ENCODE measurements at regions not wholly inside any gene's neighbourhood (a gene's known extent, or its start where the extent isn't known, plus 50 kb on each side); places are given as distances from the start of the nearest gene placed in this dataset.
"Not testable (repeated sequence)": the region's sequence is repeated elsewhere in the genome, so short reads cannot be mapped to it uniquely, and the experiment has no call there.

DNA sequence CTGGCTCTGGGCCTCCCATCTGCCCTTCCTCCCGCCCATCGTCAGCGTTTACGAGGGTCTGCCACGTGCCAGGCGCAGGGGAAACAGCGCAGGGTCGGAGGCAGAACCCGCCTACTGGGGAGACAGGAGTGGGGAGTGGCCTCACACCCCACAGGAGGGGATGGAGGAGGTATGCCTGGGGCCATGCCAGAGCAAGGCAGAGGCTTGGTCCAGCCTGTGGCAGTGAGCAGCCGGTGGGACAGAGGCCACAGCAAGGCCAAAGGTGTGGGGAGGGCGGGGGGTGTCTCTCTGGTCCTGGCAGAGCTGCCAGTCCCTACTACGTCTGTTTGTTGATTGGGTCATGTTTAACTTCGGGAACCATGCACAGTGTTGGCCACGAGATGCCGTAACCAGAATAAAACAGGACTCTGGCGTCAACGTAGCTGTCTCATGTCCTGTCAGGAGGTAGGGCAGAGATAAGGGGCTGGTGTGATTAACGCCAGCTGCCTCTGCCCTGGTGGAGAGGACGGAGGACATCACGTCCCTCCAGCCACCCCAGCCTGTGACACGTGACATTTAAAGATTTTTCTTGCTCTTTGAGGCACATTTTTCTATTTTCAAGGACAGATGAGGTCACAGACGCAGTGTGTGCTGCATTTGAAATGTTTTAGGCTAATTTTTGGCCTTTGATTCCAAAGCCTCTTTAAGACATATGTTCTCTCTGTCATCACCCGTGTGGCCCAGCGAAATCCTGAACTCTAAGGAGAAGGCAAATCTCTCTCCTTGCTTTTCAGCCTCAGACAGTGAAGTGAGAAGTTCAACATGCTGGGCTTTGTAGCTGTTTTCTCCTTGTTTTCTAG is 193.3 kb downstream of the LAT start:
- DNase-seq: not testable (repeated sequence)

GRCh38 chr16:29177203-29177887 is 192.5 kb downstream of the LAT start:
- DNase-seq: not testable (repeated sequence)

DNA sequence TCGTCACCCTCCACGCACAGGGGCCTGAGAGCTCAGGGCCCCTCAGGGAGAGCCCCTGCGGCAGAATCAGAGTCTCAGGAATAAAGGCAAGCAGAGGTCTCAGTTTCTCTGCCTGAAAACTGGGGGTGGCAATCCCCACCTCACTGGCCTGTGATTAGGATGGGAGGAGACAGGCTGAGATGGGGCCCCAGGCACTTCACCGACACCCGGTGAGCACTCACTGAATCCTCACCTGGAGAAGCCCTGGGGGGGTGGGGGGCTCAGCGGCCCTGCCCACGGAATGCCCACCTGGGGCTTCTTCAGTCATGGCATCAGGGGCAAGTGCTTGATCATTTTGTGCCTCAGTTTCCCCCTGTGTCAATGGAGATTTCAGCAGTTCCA is 192.0 kb downstream of the LAT start:
- not testable (repeated sequence) for DNase-seq

- DNase-seq: not testable (repeated sequence)
Observed at GRCh38 chr16:29176154-29176470, 191.3 kb downstream of the LAT start.

DNA sequence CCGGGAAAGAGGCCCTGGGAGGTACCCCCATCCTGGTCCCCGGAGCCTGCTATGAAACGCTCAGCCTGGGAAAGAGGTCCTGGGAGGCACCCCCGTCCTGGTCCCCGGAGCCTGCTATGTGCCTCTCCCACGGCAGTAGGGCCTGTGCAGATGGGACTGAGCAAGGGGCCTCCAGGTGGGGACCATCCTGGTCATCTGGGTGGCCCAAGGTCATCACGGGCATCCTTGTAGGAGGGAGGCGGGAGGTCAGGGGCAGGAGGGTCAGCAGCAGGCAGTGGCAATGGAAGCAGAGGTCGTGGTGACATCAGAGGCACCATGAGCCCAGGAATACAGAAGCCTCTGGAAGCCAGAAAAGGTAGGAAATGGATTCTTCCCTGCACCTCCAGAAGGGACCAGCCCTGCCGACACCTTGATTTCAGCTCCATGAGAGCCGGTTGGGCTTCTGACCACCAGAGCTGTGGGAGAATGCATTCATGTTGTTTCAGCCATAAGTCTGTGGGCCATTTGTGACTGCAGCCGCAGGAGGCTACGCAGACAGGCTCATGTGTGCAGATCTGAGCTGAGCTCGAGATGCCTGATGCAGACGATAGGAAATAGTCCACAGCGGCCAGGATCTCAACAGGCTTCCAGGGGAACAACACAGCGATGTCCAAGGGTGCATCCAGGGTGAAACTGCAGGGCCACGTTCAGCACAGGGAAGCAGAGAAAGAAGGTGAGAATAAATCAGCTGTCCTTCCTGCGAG is 190.7 kb downstream of the LAT start:
- DNase-seq: not testable (repeated sequence)

- not testable (repeated sequence) for DNase-seq
Observed at GRCh38 chr16:29173371-29174305, 188.8 kb downstream of the LAT start.

- not testable (repeated sequence) for DNase-seq
Observed at GRCh38 chr16:29172098-29172724, 187.4 kb downstream of the LAT start.

- not testable (repeated sequence) for DNase-seq
Observed at GRCh38 chr16:29171296-29171695, 186.4 kb downstream of the LAT start.

DNA sequence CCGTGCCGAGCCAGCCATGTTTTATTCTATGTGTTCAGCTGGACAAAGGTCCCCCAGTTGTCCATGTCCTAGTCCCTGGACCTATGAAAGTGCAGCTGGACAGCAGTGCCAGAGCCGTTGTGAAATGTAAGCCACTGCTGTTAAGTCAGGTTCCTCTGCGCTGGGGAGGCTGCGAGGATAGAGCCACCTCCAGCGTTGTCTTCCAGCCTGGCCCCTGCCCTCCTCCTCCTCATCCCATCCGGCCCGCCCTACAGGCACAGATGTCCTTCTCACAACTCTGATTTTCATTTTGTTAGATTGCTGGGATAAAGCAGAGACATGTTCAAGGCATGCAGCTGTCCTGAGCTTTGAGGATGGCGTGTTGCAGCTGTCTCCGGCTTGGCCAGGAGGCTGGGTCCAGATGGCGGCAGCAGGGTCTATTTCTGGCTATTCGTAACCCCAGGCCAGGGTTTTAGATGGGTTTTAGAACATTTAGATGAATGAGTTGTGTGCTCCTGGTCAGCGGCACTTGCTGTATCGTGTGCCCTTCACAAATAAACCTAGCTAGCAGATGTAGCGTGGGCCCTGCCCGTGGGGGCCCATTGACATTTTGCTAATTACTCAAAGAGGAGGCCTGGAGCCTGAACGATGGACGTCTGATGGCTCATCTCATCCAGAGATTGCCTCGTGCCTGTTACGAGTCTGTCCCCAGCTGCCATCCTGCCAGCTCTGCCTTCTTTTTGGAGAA is 185.7 kb downstream of the LAT start:
- DNase-seq: not testable (repeated sequence)

DNA sequence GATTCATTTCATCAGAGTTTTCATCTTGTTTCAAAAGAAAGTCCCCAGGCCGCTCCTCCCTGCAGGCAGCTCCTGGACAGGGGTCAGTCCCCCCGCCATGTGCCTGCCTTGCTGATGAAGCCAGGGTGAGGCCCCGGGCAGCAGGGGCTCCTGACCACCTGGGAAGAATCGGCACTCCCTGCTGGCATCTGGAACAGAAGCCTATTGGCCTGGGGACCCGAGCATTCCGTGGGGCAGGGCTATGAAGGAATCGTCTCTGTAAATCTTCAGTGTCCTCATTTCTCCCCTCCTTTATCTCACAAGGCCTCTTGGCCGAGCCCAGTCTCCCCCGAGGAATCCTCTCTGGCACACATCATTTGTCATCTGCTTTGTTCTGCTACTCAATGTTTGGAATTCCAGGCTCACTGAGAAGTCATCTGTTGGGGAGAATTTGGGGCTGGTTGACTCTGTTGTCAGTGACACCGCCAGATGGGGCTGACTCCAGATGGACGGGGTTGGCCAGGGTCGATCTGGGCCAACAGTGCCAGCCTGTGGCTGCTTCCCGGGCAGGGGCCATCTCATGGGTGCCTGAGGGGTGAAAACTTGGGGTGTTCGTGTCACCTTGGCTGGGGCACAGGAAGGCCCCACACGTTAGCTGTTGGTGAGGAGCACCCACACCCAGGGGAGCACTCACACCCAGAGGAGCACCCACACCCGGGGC is 184.6 kb downstream of the LAT start:
- not testable (repeated sequence) for DNase-seq

DNA sequence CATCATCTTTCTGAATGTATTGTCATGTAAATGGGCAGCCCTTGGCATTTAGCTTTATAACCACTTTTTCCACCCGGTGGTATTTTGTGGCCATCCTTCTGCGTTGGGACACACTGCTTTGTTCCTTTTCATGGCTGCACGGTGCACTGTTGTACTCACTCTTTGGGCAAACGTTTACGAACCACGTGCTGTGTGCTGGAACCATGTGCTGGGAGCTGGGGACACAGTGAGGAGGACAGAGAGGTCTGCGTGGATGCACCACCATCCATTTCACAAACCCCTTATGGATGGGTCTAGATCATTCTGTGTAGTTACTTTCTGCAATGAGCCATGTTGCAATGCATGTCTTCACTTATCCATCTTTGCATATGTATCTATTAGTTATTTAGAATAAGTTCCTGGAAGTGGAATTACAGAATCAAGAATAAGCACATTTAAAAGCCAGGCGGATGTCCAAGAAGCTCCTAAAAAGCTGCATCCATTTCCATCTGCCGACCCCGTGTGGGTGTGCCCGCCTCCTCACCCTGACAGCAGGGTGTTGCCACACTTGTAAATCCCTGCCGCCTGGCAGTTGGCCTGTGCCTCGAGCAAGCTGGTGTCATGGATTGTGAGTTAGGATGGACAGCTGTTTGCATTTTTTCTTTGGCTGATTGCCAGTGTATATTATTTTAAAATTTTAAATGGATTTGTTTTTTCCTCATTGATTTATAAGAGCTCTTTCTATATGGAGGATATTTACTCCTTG is 183.8 kb downstream of the LAT start:
- DNase-seq: not testable (repeated sequence)

DNA sequence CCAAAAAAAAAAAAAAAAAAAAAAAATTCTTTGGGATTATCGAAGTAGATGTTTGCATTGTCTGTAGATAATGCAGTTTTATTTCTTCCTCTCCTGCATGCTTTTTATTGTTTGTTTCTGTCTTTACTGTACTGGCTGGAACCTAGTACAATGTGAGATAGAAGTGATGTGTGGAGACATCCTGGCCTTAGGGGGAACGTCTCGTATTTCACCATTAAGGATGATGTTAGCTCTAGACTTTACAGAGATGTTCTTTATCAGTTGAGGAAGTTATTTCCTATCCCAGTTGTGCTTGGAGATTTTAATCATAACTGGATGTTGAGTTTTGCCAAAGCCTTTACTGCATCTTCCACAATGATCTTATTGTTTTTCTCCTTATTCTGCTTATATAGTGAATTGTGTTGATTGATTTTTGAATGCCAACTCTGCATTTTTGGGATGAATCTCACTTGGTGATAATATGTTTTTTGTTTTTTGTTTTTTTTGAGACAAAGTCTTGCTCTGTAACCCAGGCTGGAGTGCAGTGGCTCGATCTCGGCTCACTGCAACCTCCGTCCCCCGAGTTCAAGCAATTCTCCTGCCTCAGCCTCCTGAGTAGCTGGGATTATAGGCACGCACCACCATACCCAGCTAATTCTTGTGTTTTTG is 179.7 kb downstream of the LAT start:
- DNase-seq: not testable (repeated sequence)

GRCh38 chr16:29160171-29160570 is 175.3 kb downstream of the LAT start:
- not testable (repeated sequence) for DNase-seq

GRCh38 chr16:29159603-29160002 is 174.8 kb downstream of the LAT start:
- DNase-seq: not testable (repeated sequence)

GRCh38 chr16:29158785-29159184 is 173.9 kb downstream of the LAT start:
- DNase-seq: no peak

DNA sequence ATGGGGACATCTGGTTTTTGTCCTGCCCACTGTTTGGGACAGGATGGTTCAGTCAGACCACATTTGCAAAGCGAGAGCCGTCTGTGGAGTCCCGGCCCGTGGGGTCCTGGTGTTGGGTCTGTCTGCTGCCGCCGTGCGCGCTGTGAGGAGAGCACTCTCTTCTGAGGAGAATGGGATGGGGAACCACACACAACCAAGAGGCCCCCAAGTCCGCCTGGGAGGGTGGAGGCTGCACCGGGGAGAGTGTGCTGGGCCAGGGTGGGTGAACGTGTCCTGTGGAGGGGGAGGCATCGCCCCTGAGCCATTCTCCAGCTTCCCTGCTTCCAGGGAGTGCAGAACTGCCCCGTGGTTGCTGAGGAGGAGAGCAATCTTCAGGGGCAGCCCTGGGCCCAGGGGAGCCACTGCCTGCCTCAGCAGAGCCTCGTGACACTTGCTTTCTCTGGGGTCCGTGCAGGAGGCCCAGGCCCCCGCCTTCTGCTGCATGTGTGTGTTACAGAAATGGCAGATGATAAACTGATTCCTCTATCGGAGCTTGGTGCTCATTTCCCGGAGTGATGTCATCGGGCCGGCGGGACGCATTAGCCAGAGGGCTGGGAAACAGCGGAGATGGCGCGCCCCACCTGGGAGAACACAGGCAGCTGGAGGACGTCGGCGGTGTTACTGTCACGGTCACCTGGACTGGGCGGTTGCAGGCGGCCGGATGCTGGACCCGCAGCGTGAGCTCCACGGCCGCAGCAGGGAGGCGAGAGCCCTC is 173.4 kb downstream of the LAT start:
- not testable (repeated sequence) for DNase-seq

DNA sequence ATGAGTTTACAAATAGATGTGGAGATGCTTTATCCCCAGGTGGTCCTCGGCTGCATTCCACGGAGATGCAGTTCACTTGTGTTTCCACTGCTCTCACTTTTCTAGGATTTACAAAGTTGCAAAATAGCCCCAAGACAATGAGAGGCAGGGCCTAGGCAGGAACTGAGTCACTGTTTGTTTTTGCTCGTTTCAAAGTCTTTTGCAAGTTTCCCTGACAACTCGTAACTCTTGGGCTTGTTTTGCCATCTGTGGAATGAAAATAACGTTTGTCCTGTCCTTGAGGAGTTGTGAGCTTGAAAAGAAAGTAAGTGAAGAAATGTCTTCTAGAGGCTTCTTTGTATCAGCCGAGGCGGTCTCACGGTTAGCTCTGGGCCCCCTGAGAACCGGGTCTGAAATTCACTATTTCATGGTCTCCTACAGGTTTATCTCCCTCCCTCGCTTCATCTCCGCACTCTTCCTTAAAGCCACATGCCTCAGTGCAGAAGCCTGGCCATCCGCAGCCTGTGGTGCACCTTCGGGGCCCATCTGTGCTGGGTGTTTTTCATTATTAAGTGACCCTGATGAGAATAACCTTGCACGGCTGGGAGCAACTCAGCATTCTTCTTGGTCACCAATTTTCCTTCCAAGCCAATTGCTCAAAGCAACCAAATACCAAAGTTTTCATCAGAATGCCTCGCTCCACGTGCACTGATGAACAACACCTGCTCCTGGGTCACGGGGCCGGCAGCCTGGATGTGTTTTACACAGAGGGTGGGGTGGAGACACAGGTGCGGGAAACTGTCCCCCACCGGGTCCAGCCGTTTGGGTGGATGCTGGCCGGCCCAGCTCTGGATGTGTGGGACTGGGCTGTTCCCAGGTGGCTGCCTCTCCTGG is 172.4 kb downstream of the LAT start:
- DNase-seq: not testable (repeated sequence)
